DOHH2 (cell line): ENCODE measurements at regions not wholly inside any gene's neighbourhood (a gene's known extent, or its start where the extent isn't known, plus 50 kb on each side); places are given as distances from the start of the nearest gene placed in this dataset.

ENCODE experiments used
- H3F3A ChIP-seq: fragments of 200-600 bp; sonication (generic), shearing (Covaris generic); 2 replicates; pipeline ENCODE4 v1.6.0; 2016; ENCODE audit warnings: antibody characterized with exemption, mild to moderate bottlenecking; ENCODE audit not compliant: control insufficient read depth, insufficient read depth
- H3K27ac ChIP-seq: fragments of 200-600 bp; sonication (generic); 2 replicates; pipeline ENCODE4 v1.5.1; 2014; ENCODE audit warnings: low read depth, mild to moderate bottlenecking, low read length, moderate library complexity
- H3K27me3 ChIP-seq: fragments of 200-600 bp; sonication (generic); 2 replicates; pipeline ENCODE4 v1.6.1; 2014; ENCODE audit warnings: mild to moderate bottlenecking, low read length, mixed read lengths; ENCODE audit not compliant: control insufficient read depth
- H3K36me3 ChIP-seq: fragments of 200-600 bp; sonication (generic); 2 replicates; pipeline ENCODE4 v1.6.1; 2014; ENCODE audit warnings: mild to moderate bottlenecking, low read length, moderate library complexity, mixed read lengths; ENCODE audit not compliant: control insufficient read depth
- H3K4me1 ChIP-seq: fragments of 200-600 bp; sonication (generic); 2 replicates; pipeline ENCODE4 v1.6.1; 2014; ENCODE audit warnings: mild to moderate bottlenecking, low read length, mixed read lengths; ENCODE audit not compliant: control insufficient read depth
- H3K4me2 ChIP-seq: fragments of 200-600 bp; sonication (generic); 2 replicates; pipeline ENCODE4 v1.6.0; 2014; ENCODE audit warnings: mild to moderate bottlenecking, low read length, moderate library complexity
- H3K4me3 ChIP-seq: fragments of 200-600 bp; sonication (generic); 2 replicates; pipeline ENCODE4 v1.5.1; 2014; ENCODE audit warnings: mild to moderate bottlenecking, low read length, mixed read lengths
- H3K79me2 ChIP-seq: fragments of 200-600 bp; sonication (generic); 2 replicates; pipeline ENCODE4 v1.6.1; 2014; ENCODE audit warnings: mild to moderate bottlenecking, low read length, mixed read lengths; ENCODE audit not compliant: control insufficient read depth
- H3K9me2 ChIP-seq: fragments of 200-600 bp; sonication (generic); replicated peaks from 2 replicates; pipeline ENCODE4 v1.6.1; 2014; ENCODE audit warnings: mild to moderate bottlenecking, low read length, mixed read lengths; ENCODE audit not compliant: control insufficient read depth
- H3K9me3 ChIP-seq: fragments of 200-600 bp; sonication (generic); 2 replicates; pipeline ENCODE4 v1.6.1; 2014; ENCODE audit warnings: antibody characterized with exemption, low read length, mixed read lengths; ENCODE audit not compliant: control insufficient read depth, insufficient read depth
- H4K20me1 ChIP-seq: fragments of 200-600 bp; sonication (generic); 2 replicates; pipeline ENCODE4 v1.6.0; 2014; ENCODE audit warnings: low read depth, mild to moderate bottlenecking, antibody characterized with exemption, low read length, moderate library complexity; ENCODE audit not compliant: control insufficient read depth, insufficient read depth
- CTCF ChIP-seq: fragments of 200-600 bp; sonication (generic); IDR thresholded peaks from one replicate; pipeline ENCODE4 v1.5.1; 2014; ENCODE audit warnings: antibody characterized with exemption, mild to moderate bottlenecking, low read depth, low read length; ENCODE audit not compliant: poor library complexity, severe bottlenecking
- EZH2phosphoT487 ChIP-seq: fragments of 200-600 bp; sonication (generic); IDR thresholded peaks from 2 replicates; pipeline ENCODE4 v1.6.1; 2017; ENCODE audit warnings: borderline replicate concordance, mild to moderate bottlenecking, antibody characterized with exemption, low read length, moderate library complexity, mixed read lengths

GRCh38 chr9:14423815-14424261, 109.9 kb upstream of the NFIB start:
- no peaks in the 10 kb centered on the region for H3K9me2 ChIP-seq
- TF ChIP-seq EZH2phosphoT487 (no peak), CTCF (no peak)
- H3K9me3 ChIP-seq = no peaks in the 10 kb centered on the region
- peaks cover 11% of the 10 kb centered on the region; the same call in 1 of the 2 replicates for H3K27me3 ChIP-seq
- H3K79me2 ChIP-seq = no peaks in the 10 kb centered on the region
- no peaks in the 10 kb centered on the region for H4K20me1 ChIP-seq
- H3K36me3 ChIP-seq = no peaks in the 10 kb centered on the region
- H3K4me2 ChIP-seq = no peak overlapping the region
- H3K27ac ChIP-seq = no peak overlapping the region
- no peak overlapping the region for H3K4me3 ChIP-seq
- H3K4me1 ChIP-seq = no peaks in the 10 kb centered on the region
- no peaks in the 10 kb centered on the region for H3F3A ChIP-seq

DNA sequence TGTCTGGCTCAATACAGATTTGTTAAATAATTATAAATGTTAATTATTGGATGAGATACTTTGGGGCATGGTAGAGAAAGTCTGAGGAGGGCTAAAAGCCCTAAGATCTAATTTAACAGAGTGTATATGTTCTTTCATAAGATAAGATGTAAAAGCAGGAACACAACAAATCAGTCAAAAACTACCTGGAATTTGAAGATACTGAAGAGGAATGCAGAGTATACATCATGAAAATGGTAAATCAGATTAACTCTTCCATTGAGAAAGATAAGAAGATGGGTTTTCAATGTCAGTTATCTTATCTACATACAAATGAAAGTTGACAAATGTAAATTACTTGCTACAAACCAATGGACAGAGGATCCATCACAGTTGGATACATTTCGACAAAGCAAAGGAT, 107.3 kb upstream of the NFIB start:
- Histone ChIP-seq H3K27ac (no peak overlapping the region), H3K27me3 (no peaks in the 10 kb centered on the region), H3K4me3 (no peak overlapping the region), H3K79me2 (no peaks in the 10 kb centered on the region), H3K4me1 (no peaks in the 10 kb centered on the region), H3F3A (no peaks in the 10 kb centered on the region), H4K20me1 (no peaks in the 10 kb centered on the region), H3K36me3 (no peaks in the 10 kb centered on the region), H3K9me2 (no peaks in the 10 kb centered on the region), H3K4me2 (no peak overlapping the region), H3K9me3 (no peaks in the 10 kb centered on the region)
- TF ChIP-seq CTCF (no peak), EZH2phosphoT487 (no peak)

GRCh38 chr9:14418941-14419937, 105.3 kb upstream of the NFIB start:
- no peak for TF ChIP-seq CTCF
- TF ChIP-seq EZH2phosphoT487 = no peak
- Histone ChIP-seq H4K20me1 (no peaks in the 10 kb centered on the region), H3K9me3 (no peaks in the 10 kb centered on the region), H3K4me2 (no peak overlapping the region), H3K27ac (no peak overlapping the region), H3K4me1 (no peaks in the 10 kb centered on the region), H3F3A (no peaks in the 10 kb centered on the region), H3K27me3 (no peaks in the 10 kb centered on the region), H3K36me3 (no peaks in the 10 kb centered on the region), H3K79me2 (no peaks in the 10 kb centered on the region), H3K9me2 (no peaks in the 10 kb centered on the region), H3K4me3 (no peak overlapping the region)
